SU-DHL-6 (cell line): ENCODE measurements at regions not wholly inside any gene's neighbourhood (a gene's known extent, or its start where the extent isn't known, plus 50 kb on each side); places are given as distances from the start of the nearest gene placed in this dataset.

ENCODE experiments used
- H2AFZ ChIP-seq: fragments of 200-600 bp; sonication (generic); 2 replicates; pipeline ENCODE4 v1.6.1; 2014; ENCODE audit warnings: low read depth, mild to moderate bottlenecking, moderate library complexity, mixed read lengths, antibody characterized with exemption, low read length; ENCODE audit not compliant: severe bottlenecking
- H3F3A ChIP-seq: fragments of 200-600 bp; shearing (Covaris generic); 2 replicates; pipeline ENCODE4 v1.6.0; 2016; ENCODE audit warnings: antibody characterized with exemption, mild to moderate bottlenecking; ENCODE audit not compliant: insufficient read depth
- H3K27ac ChIP-seq: fragments of 200-600 bp; sonication (generic); 2 replicates; pipeline ENCODE4 v1.5.1; 2016; ENCODE audit warnings: low read depth, mild to moderate bottlenecking, low read length, moderate library complexity, mixed read lengths
- H3K27me3 ChIP-seq: fragments of 200-600 bp; sonication (generic), shearing (Covaris generic); 2 replicates; pipeline ENCODE4 v1.6.0; 2014; ENCODE audit warnings: mild to moderate bottlenecking, low read length
- H3K36me3 ChIP-seq: fragments of 200-600 bp; sonication (generic); 2 replicates; pipeline ENCODE4 v1.6.1; 2014; ENCODE audit warnings: mild to moderate bottlenecking, low read length, mixed read lengths
- H3K4me2 ChIP-seq: fragments of 300-600, 200-600 bp; shearing (Covaris generic), sonication (generic); 2 replicates; pipeline ENCODE4 v1.6.0; 2014; ENCODE audit warnings: low read length, low read depth, mild to moderate bottlenecking; ENCODE audit not compliant: poor library complexity, severe bottlenecking
- H3K4me3 ChIP-seq: fragments of 200-600 bp; sonication (generic); 2 replicates; pipeline ENCODE4 v1.5.1; 2014; ENCODE audit warnings: antibody characterized with exemption, low read length, mild to moderate bottlenecking, mixed read lengths; ENCODE audit not compliant: insufficient read depth, poor library complexity, severe bottlenecking
- H3K79me2 ChIP-seq: fragments of 200-600 bp; sonication (generic); 2 replicates; pipeline ENCODE4 v1.6.1; 2014; ENCODE audit warnings: mild to moderate bottlenecking, low read length, moderate library complexity; ENCODE audit not compliant: insufficient read depth
- H3K9ac ChIP-seq: fragments of 200-600 bp; sonication (generic); 2 replicates; pipeline ENCODE4 v1.7.0; 2014; ENCODE audit warnings: mild to moderate bottlenecking, low read length
- H3K9me2 ChIP-seq: fragments of 200-600 bp; sonication (generic); replicated peaks from 2 replicates; pipeline ENCODE4 v1.6.1; 2014; ENCODE audit warnings: low read length; ENCODE audit not compliant: insufficient read depth
- H3K9me3 ChIP-seq: fragments of 200-600 bp; sonication (generic); 2 replicates; pipeline ENCODE4 v1.6.1; 2014; ENCODE audit warnings: low read length, mixed read lengths; ENCODE audit not compliant: insufficient read depth
- H4K20me1 ChIP-seq: fragments of 200-600 bp; sonication (generic); 2 replicates; pipeline ENCODE4 v1.6.1; 2014; ENCODE audit warnings: low read depth, mild to moderate bottlenecking, antibody characterized with exemption, low read length, moderate library complexity, mixed read lengths
- EZH2phosphoT487 ChIP-seq: fragments of 200-600 bp; sonication (generic), shearing (Covaris generic); conservative IDR thresholded peaks from 2 replicates; pipeline ENCODE4 v1.6.1; 2018; ENCODE audit warnings: mild to moderate bottlenecking, antibody characterized with exemption, low read length, moderate library complexity, mixed read lengths
- TF ChIP-seq, protein P1 (sequence below): fragments of 200-600 bp; sonication (generic); IDR thresholded peaks from one replicate; pipeline ENCODE4 v1.5.1; 2017; ENCODE audit warnings: antibody characterized with exemption, mild to moderate bottlenecking, low read length, moderate library complexity; ENCODE audit not compliant: insufficient read depth, poor library complexity, severe bottlenecking

DNA sequence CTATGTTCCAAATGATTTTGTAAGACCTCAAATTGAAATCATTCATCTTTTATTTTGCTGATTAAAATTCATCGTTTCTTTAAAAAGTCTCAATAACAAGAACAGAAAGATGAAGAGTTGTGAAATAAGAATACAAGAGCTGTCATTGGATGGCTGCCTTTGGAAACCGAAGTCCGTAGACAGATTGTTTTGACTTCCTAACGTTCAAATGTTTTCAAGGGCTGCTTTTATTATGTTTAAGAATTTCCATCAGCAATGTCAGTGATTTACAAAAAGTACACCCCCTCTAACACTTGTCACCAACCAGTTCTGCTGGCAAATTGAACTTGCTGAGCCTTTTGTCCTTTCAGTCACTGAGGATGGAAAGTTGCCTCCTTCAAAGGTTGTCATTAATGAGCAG is 89.6 kb downstream of the KCNE4 start:
- H3K79me2 ChIP-seq, result no peaks in the 10 kb centered on the region
- no peaks in the 10 kb centered on the region for H4K20me1 ChIP-seq
- no peak overlapping the region for H3K9ac ChIP-seq
- no peak overlapping the region for H3K4me3 ChIP-seq
- no peak overlapping the region for H3K27ac ChIP-seq
- no peaks in the 10 kb centered on the region for H3K27me3 ChIP-seq
- TF ChIP-seq, protein P1, sequence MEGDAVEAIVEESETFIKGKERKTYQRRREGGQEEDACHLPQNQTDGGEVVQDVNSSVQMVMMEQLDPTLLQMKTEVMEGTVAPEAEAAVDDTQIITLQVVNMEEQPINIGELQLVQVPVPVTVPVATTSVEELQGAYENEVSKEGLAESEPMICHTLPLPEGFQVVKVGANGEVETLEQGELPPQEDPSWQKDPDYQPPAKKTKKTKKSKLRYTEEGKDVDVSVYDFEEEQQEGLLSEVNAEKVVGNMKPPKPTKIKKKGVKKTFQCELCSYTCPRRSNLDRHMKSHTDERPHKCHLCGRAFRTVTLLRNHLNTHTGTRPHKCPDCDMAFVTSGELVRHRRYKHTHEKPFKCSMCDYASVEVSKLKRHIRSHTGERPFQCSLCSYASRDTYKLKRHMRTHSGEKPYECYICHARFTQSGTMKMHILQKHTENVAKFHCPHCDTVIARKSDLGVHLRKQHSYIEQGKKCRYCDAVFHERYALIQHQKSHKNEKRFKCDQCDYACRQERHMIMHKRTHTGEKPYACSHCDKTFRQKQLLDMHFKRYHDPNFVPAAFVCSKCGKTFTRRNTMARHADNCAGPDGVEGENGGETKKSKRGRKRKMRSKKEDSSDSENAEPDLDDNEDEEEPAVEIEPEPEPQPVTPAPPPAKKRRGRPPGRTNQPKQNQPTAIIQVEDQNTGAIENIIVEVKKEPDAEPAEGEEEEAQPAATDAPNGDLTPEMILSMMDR, result no peak
- no peak for TF ChIP-seq EZH2phosphoT487
- no peak overlapping the region for H3K4me2 ChIP-seq
- H3K36me3 ChIP-seq, result no peaks in the 10 kb centered on the region
- no peaks in the 10 kb centered on the region for H3K9me2 ChIP-seq
- no peak overlapping the region for H2AFZ ChIP-seq
- no peaks in the 10 kb centered on the region for H3F3A ChIP-seq
- H3K9me3 ChIP-seq, result no peaks in the 10 kb centered on the region

DNA sequence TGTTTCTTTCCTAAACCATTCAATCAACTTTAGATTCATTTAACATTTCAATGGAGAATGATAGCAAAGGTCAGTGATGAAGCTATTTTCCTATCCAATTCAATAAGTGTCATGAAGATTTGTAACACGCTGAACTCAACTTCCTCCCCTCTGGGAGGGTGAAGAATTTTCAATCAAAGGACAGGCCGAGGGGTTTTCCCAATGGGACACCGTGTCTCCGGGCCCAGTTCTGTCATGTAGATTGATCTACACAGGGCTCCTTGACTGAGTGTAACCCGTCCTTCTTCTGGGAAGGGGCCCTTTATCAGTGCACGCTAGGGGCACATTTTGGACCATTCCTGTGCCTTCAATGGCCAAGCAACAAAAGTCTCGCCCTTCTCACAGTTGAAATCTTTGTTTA is 90.1 kb downstream of the KCNE4 start:
- no peaks in the 10 kb centered on the region for H3K27me3 ChIP-seq

DNA sequence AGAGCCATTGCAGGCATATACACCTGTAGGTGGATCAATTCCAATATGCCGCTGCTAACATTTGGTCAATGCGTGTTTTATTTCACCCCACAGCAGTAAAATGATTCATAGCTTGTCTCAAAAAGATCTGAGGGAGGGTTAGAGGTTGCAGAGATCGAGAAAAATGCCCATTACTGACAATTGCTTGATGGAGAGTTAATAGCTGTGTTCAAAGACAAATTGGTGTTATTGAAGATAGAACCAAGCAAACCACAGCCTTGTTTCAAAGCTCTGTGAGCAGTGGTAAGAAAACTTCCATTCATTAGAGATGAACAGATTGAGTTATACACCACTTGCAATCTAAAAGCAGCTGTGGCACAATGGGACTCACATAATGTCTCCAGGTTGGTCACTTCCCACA is 95.4 kb downstream of the KCNE4 start:
- H3K79me2 ChIP-seq, result no peaks in the 10 kb centered on the region
- no peak overlapping the region for H3K27ac ChIP-seq
- H3K27me3 ChIP-seq, result no peaks in the 10 kb centered on the region
- no peak overlapping the region for H3K4me2 ChIP-seq
- no peaks in the 10 kb centered on the region for H3K36me3 ChIP-seq
- H3K4me3 ChIP-seq, result no peak overlapping the region
- no peak for TF ChIP-seq EZH2phosphoT487
- TF ChIP-seq, protein P1, result no peak
- H3K9me3 ChIP-seq, result no peaks in the 10 kb centered on the region
- no peaks in the 10 kb centered on the region for H3F3A ChIP-seq
- no peaks in the 10 kb centered on the region for H3K9me2 ChIP-seq
- no peak overlapping the region for H3K9ac ChIP-seq
- H4K20me1 ChIP-seq, result no peaks in the 10 kb centered on the region
- H2AFZ ChIP-seq, result no peak overlapping the region

More for the DNA sequence above, 90.1 kb downstream of the KCNE4 start:
- no peaks in the 10 kb centered on the region for H4K20me1 ChIP-seq
- TF ChIP-seq, protein P1, result no peak
- TF ChIP-seq EZH2phosphoT487, result no peak
- H3K9me2 ChIP-seq, result no peaks in the 10 kb centered on the region
- no peak overlapping the region for H3K4me3 ChIP-seq
- no peak overlapping the region for H3K27ac ChIP-seq
- no peak overlapping the region for H3K4me2 ChIP-seq
- no peak overlapping the region for H2AFZ ChIP-seq
- H3F3A ChIP-seq, result no peaks in the 10 kb centered on the region
- no peaks in the 10 kb centered on the region for H3K9me3 ChIP-seq
- H3K36me3 ChIP-seq, result no peaks in the 10 kb centered on the region
- H3K79me2 ChIP-seq, result no peaks in the 10 kb centered on the region
- H3K9ac ChIP-seq, result no peak overlapping the region
